ENCODE measurements at regions not wholly inside any gene's neighbourhood (a gene's known extent, or its start where the extent isn't known, plus 50 kb on each side); places are given as distances from the start of the nearest gene placed in this dataset.

- TF ChIP-seq CTCF (IDR thresholded peaks at IDR 0.05) (no peak), POLR2AphosphoS5 (IDR thresholded peaks at IDR 0.05) (no peak)
Measured at GRCh38 chr10:3868271-3868664, 83.3 kb upstream of the KLF6 start.
